ES-I3 (cell line): ENCODE measurements at regions not wholly inside any gene's neighbourhood (a gene's known extent, or its start where the extent isn't known, plus 50 kb on each side); places are given as distances from the start of the nearest gene placed in this dataset.

Source experiments
- H3K36me3 ChIP-seq: 2 replicates; pipeline ENCODE4 v1.6.1; 2013; ENCODE audit warnings: mild to moderate bottlenecking, low read length, control low read depth, moderate library complexity; ENCODE audit not compliant: insufficient read depth
- H3K4me1 ChIP-seq: 2 replicates; pipeline ENCODE4 v1.6.1; 2013; ENCODE audit warnings: mild to moderate bottlenecking, control low read depth, low read length; ENCODE audit not compliant: insufficient read depth
- H3K9ac ChIP-seq: 2 replicates; pipeline ENCODE4 v1.6.1; 2013; ENCODE audit warnings: low read depth, mild to moderate bottlenecking, low read length, moderate library complexity
- H3K9me3 ChIP-seq: 2 replicates; pipeline ENCODE4 v1.6.1; 2013; ENCODE audit warnings: mild to moderate bottlenecking, low read length, moderate library complexity; ENCODE audit not compliant: control insufficient read depth, insufficient read depth

DNA sequence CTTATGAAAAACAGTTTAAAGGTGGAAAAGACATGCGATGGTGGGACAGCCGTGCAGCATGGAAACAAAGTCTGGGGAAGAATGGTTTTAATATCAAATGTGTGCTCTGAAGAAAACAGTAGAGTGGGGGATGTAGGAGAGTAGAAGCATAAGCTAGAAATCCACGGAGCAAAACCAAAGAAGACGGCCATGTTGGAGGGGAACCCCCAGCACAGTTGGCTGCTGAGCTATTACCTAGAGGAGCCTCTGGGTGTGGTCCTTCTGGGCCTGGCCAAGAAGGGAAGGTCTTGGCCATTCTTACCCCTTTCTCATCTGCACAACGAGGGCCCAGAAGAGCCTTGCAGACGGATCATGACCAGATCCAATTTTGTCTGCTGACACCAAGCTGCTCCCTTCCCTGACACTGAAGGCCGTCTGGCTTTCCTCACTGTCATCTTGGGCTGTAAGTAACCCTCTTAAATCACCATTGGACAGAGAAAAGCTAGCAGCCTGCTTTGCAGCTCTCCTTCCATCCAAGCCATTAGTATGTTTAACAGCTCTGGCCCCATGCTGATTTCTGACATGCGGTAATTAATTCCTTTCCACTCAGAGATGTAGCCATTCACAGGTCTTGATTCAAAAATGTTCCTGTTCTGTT, 189.5 kb downstream of the SEC61B start:
- Histone ChIP-seq H3K4me1 (no peaks in the 10 kb centered on the region), H3K9me3 (no peaks in the 10 kb centered on the region; the same call in 1 of the 2 replicates), H3K9ac (no peak overlapping the region), H3K36me3 (no peaks in the 10 kb centered on the region)

DNA sequence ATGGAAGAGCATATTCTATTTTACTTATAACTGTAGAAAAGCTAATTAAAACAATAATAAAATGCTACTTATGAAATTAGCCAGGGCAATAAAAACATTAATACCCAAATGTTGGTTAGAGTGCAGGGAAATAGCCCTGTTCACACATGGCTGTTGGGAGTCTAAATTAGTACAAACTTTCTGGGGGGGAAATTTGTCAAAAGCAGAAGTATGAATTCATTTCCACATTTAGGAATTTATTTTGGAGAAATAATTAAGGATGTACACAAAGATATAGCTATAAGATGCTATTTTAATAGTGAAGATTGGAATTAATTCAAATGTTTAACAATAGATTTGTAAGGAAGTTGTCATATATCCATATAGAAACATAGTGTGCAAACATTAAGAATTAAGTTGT, 190.5 kb downstream of the SEC61B start:
- H3K9ac ChIP-seq: no peak overlapping the region

DNA sequence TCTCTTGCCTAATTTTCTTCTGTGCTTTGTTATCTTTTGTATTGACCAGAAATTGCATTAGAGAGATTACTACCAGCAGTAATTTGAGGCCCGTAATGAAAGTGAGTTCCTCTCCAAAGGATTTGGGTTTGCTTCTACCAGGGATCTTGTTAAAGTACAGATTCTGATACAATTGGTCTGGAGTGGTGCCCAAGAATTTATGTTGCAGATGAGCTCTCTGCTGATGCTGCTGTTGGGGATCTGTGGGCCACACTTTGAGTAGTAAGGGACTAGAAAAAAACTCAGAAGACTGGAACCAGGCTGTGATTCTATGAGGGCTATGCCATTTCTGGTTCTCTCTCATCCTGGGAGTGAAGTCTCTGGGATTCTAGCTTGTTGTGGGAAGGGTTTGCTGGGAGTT, 192.2 kb downstream of the SEC61B start:
- Histone ChIP-seq H3K36me3 (no peaks in the 10 kb centered on the region), H3K9ac (no peak overlapping the region), H3K4me1 (no peaks in the 10 kb centered on the region; the same call in 1 of the 2 replicates), H3K9me3 (no peaks in the 10 kb centered on the region; the same call in 1 of the 2 replicates)

More for the DNA sequence above, 190.5 kb downstream of the SEC61B start:
- no peaks in the 10 kb centered on the region; the same call in 1 of the 2 replicates for H3K9me3 ChIP-seq
- H3K4me1 ChIP-seq: no peaks in the 10 kb centered on the region
- H3K36me3 ChIP-seq: no peaks in the 10 kb centered on the region

DNA sequence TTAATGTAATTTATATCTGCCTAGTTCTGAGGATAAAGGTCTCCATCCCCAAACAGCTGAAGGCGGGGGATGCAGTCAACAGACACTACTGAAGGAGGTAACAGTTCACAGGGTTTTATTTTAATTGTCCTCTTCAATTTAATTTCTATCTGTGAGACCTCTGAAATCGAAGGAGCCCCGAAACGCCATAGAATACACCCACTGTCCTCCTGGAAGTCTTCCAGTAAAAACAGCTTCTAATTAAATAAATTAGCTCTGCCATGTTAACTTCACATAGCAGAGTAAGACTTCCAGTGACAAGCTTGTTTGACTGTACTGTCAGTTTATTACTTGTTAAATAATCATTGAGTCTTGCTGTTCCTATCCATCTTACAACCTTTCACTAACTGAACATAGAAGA, 193.5 kb downstream of the SEC61B start:
- H3K9me3 ChIP-seq: no peaks in the 10 kb centered on the region; the same call in 1 of the 2 replicates
- H3K36me3 ChIP-seq: no peaks in the 10 kb centered on the region
- no peak overlapping the region for H3K9ac ChIP-seq
- no peaks in the 10 kb centered on the region; the same call in 1 of the 2 replicates for H3K4me1 ChIP-seq

DNA sequence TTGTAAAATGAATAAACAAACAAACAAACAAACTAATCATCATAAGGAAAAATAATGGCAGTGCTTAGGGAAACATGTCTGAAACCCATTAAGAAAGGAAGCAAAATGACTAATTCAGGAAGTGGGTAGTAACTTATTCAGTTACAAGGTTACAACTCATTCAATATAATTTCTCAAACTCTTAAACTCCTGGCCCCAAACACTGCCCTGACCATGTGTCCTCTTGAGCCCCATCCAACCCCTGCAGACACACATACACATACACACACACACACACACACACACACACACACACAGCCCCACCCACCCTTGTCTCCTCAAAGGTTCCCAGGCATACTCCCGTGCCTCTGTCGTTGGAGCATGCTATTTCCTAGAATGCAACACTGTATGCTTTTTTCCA, 193.9 kb downstream of the SEC61B start:
- Histone ChIP-seq H3K36me3 (no peaks in the 10 kb centered on the region), H3K4me1 (no peaks in the 10 kb centered on the region; the same call in 1 of the 2 replicates), H3K9me3 (no peaks in the 10 kb centered on the region; the same call in 1 of the 2 replicates), H3K9ac (no peak overlapping the region)

DNA sequence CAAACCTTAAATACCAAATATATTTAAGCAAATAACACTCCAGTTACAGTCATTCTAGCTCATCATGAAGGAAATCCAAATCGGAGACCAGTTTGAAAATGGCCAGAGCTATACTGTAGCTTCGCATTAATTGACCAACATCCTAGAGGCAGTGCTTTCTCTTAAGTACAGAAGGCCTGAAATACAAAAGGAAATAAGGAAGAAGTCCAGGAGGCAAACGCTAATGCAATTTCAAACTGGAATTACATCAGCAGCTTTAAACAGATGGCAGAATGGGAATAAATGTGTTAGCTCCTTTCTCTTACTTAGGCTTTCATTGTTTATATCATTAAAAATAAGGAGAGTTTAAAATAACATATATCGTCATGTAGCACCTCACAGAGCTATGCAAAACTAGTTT, 197.0 kb downstream of the SEC61B start:
- Histone ChIP-seq H3K9ac (no peak overlapping the region), H3K4me1 (no peaks in the 10 kb centered on the region; the same call in 1 of the 2 replicates), H3K36me3 (no peaks in the 10 kb centered on the region)

DNA sequence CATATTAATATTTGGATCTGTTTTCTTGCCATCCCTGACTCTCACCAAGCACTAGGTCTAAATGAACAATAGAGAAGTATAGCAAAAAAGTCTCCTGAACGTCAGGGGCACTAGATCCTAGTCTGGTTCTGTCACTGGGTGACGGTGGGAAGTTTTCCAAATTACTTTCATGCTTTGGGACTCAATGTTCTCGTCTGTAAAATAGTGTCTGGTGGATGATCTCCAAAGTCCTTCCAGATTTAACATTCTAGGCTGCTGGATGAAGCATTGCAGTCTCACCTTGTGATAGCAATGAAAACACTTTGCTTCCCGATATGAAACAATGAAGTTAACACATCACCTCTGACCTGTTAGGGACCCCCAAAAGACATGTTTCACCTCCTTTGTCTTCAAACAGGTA, 199.3 kb downstream of the SEC61B start:
- Histone ChIP-seq H3K9ac (no peak overlapping the region), H3K9me3 (no peaks in the 10 kb centered on the region), H3K4me1 (no peaks in the 10 kb centered on the region; the same call in 1 of the 2 replicates), H3K36me3 (no peaks in the 10 kb centered on the region)

More for the DNA sequence above, 197.0 kb downstream of the SEC61B start:
- no peaks in the 10 kb centered on the region for H3K9me3 ChIP-seq

DNA sequence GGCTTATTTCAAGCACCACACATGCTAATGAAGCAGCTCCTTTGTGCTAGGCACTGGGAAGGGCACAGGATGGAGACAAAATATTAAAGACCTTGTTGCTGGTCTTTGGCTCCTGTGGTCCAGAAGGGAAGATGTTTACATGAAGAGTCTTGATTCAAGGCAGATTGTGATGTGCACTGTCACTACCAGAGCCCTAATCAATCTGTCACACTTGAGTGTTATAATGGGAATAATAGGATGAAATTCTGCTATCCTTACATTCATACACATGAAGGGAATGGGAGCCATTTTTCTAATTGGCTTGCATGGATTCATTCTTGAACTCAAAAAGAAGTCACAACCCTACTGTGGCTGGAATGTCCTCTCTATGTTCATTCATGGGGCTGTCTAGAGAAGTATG, 203.0 kb downstream of the SEC61B start:
- Histone ChIP-seq H3K9ac (no peak overlapping the region), H3K9me3 (no peaks in the 10 kb centered on the region), H3K4me1 (no peaks in the 10 kb centered on the region)

DNA sequence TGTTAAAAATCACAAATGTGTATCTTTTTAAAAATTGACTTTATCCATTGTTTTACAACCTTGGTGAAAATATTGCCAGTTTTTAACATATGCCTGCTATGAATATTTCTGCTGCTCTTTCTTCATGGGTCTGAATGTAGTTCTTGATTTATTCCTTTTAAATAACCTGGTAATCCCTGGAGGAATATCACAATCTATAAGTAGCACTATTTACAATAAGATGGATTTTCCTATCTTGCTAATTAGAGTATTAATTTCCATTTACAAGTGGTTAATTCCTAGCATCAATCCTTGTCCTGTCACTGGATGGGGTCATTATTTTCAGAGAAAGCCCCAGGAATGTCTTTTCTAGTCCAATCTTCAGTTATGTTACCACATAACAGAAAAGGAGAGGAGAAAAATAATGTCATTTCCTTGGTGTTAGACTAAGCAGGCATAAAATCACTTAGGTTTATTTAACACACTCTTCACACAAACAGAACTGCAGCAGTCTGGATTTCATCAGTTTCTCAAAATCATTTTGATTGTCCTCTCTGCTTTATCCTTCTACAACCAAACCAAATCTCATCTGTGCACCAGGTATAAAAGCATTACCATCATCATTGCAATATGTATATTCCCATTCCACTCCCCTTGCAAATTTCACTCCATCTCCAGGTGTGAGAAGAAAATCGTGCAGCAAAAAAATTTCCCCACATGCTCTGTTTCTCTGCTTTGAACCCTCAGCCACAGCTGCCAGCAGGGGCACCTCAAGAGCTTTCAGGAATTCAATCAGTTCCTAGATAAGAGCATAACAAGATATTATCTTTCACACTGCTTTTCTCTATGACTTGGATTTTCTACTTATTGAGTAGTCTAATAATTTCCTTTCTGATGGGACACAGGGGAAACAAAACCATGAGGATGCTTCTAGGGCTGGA, 204.1 kb downstream of the SEC61B start:
- no peaks in the 10 kb centered on the region for H3K9me3 ChIP-seq

More for the DNA sequence above, 203.0 kb downstream of the SEC61B start:
- no peaks in the 10 kb centered on the region for H3K36me3 ChIP-seq

DNA sequence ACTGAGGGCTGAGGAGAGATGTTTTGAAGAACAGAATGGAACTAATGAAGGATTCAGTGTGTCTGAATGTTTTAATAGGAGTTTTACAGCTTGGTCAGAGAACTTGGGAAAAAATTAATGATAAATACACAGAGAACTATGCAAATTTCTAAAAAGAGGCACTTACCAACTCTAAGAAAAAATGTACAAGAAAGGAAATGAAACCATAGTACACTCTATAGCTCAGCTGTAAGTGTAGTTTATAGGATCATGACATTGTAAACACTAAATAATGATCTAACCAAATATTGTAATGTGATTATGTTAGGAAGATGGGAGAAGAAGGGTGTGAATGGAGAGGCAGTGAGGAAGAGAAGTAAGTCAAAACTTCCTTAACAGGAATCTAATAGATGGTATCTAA, 205.2 kb downstream of the SEC61B start:
- H3K4me1 ChIP-seq: no peaks in the 10 kb centered on the region
- H3K9ac ChIP-seq: no peak overlapping the region
- no peaks in the 10 kb centered on the region for H3K36me3 ChIP-seq
- no peaks in the 10 kb centered on the region for H3K9me3 ChIP-seq

More for the DNA sequence above, 204.1 kb downstream of the SEC61B start:
- Histone ChIP-seq H3K36me3 (no peaks in the 10 kb centered on the region), H3K4me1 (no peaks in the 10 kb centered on the region), H3K9ac (no peak overlapping the region)

DNA sequence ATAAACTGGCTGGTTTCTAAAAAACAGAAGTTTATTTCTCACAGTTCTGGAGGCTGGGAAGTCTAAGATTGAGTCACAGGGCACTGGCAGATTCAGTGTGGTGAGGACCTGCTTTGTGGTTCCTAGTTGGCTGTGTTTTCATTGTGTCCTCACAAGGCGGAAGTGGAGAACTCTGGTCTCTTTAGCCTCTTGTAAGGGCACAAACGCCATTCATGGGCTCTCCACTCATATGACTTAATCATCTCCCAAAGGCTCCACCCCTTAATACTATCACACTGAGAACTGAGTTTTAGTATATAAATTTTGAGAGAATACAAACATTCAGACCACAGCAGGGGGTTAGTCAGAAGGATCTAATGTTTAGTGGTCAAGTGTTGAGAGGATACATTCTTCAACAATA, 208.2 kb downstream of the SEC61B start:
- Histone ChIP-seq H3K9me3 (no peaks in the 10 kb centered on the region), H3K36me3 (no peaks in the 10 kb centered on the region), H3K9ac (no peak overlapping the region), H3K4me1 (peaks cover 5% of the 10 kb centered on the region)

DNA sequence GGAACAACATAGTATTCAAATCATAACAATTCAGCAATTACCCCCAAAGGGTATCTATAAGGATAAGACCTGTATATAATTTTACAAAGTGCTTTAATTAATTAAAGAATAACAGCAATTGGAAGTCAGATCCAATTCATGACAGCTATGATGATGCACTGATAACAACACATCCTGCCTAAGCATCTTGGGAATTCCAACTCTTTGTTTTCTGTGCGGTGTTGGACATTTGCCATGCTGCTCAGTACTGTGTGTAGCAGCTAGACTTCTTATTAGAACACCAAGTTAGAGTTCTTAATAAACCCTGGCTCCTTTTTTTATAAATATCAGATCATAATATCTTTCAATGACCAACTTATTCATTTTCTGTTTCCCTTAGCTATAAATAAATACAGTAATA, 209.0 kb downstream of the SEC61B start:
- H3K36me3 ChIP-seq: no peaks in the 10 kb centered on the region
- no peaks in the 10 kb centered on the region for H3K9me3 ChIP-seq
- H3K9ac ChIP-seq: no peak overlapping the region
- H3K4me1 ChIP-seq: peaks cover 5% of the 10 kb centered on the region

DNA sequence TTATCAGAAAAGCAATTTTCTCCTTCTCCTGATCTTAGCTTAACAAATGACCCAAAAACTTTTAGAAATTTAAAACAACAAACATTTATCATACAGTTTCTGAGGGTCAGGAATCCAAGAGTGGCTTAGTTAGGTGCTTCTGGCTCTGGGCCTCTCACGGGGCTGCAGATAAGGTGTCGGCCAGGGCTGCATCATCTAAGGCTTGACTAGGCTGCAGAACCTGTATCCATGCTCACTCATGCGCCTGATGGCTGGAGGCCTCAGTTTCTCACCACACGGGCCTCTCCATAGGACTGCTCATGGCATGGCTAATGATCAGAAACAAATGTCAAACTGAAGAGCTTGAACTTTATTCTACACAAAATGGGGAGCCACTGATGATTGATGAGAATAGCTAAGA, 210.0 kb downstream of the SEC61B start:
- peaks cover 8% of the 10 kb centered on the region for H3K4me1 ChIP-seq
- no peaks in the 10 kb centered on the region for H3K9me3 ChIP-seq
- H3K36me3 ChIP-seq: no peaks in the 10 kb centered on the region
- H3K9ac ChIP-seq: no peak overlapping the region

DNA sequence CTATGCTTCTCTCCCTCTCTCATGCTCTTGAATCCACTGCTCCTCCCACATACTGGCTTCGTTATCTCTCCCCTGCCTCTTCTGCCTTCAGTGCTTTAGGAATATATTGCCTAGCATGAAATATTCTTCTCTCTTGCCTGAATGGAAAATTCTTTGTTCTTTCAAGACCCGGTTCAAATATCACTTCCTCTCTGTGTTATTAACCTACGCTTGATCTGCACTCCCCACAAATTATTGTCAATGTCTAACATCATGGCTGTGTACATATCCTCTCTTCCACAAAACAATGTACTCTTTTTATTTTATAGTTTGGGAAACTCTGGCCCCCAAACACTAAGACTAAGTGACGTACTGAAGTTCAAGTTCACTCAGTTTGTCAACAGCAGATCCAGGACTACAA, 211.0 kb downstream of the SEC61B start:
- H3K36me3 ChIP-seq: no peaks in the 10 kb centered on the region
- H3K9ac ChIP-seq: no peak overlapping the region
- H3K9me3 ChIP-seq: no peaks in the 10 kb centered on the region
- H3K4me1 ChIP-seq: peaks cover 8% of the 10 kb centered on the region

DNA sequence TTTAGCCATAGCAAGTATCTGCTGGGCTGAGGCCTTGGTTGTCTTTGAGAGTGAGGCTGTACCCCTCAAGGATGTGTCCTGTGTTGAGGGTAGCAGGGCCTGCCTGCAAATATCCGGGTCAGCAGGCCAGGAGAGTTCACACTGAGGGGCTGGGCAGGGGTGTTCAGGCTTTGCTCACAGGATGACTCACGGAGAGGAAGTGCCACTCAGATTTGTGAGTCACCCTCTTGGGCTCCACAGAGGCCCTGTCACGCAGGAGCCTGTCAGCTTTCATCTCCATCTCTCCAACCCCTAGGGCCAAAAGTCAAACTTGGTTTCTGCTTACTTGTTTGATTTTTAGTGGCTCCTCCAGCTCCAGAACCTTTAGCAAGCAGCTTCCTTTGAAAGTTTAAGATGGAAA, 211.5 kb downstream of the SEC61B start:
- Histone ChIP-seq H3K4me1 (peaks cover 8% of the 10 kb centered on the region), H3K9ac (no peak overlapping the region), H3K36me3 (no peaks in the 10 kb centered on the region), H3K9me3 (no peaks in the 10 kb centered on the region)
